T-helper 1 cell treated with Interleukin-12 subunit alpha and Interleukin-12 subunit beta and Interleukin-4 antibody, amounts not matched to agents 30 μg/mL and 1 μg/mL, for 36 hours (primary cell): ENCODE measurements at regions not wholly inside any gene's neighbourhood (a gene's known extent, or its start where the extent isn't known, plus 50 kb on each side); places are given as distances from the start of the nearest gene placed in this dataset.

Experiments used
- H3K27ac Mint-ChIP-seq: one replicate; pipeline ENCODE4 v1.8.0; 2021; ENCODE audit warnings: mild to moderate bottlenecking, mixed read lengths
- H3K27me3 Mint-ChIP-seq: one replicate; pipeline ENCODE4 v1.8.0; 2021; ENCODE audit warnings: low read depth, mixed read lengths
- H3K36me3 Mint-ChIP-seq: one replicate; pipeline ENCODE4 v1.8.0; 2021; ENCODE audit warnings: low read depth, mixed read lengths
- H3K4me1 Mint-ChIP-seq: one replicate; pipeline ENCODE4 v1.8.0; 2021; ENCODE audit warnings: low read depth, mixed read lengths
- H3K4me3 Mint-ChIP-seq: one replicate; pipeline ENCODE4 v1.8.0; 2021; ENCODE audit warnings: mild to moderate bottlenecking, moderate library complexity, mixed read lengths
- H3K9me3 Mint-ChIP-seq: one replicate; pipeline ENCODE4 v1.8.0; 2021; ENCODE audit warnings: mixed read lengths

- no peaks in the 10 kb centered on the region for H3K9me3 Mint-ChIP-seq
- H3K36me3 Mint-ChIP-seq, result no peaks in the 10 kb centered on the region
- H3K27me3 Mint-ChIP-seq, result peaks cover 4% of the 10 kb centered on the region
- no peak overlapping the region for H3K4me3 Mint-ChIP-seq
- H3K4me1 Mint-ChIP-seq, result no peaks in the 10 kb centered on the region
- H3K27ac Mint-ChIP-seq, result no peak overlapping the region
These were observed 294.3 kb downstream of the CDC5L start for GRCh38 chr6:44681761-44682160.

GRCh38 chr6:44682280-44682679 is 294.8 kb downstream of the CDC5L start:
- Mint-ChIP-seq H3K4me3 (no peak overlapping the region), H3K27me3 (peaks cover 4% of the 10 kb centered on the region), H3K27ac (no peak overlapping the region)

GRCh38 chr6:44682987-44683779 is 295.7 kb downstream of the CDC5L start:
- Mint-ChIP-seq H3K4me1 (no peaks in the 10 kb centered on the region), H3K36me3 (no peaks in the 10 kb centered on the region), H3K27me3 (peaks cover 4% of the 10 kb centered on the region), H3K4me3 (no peak overlapping the region), H3K9me3 (peaks cover 6% of the 10 kb centered on the region), H3K27ac (no peak overlapping the region)

More at GRCh38 chr6:44682280-44682679, 294.8 kb downstream of the CDC5L start:
- Mint-ChIP-seq H3K4me1 (no peaks in the 10 kb centered on the region), H3K36me3 (no peaks in the 10 kb centered on the region), H3K9me3 (peaks cover 5% of the 10 kb centered on the region)

GRCh38 chr6:44685213-44685612 is 297.7 kb downstream of the CDC5L start:
- H3K4me1 Mint-ChIP-seq, result no peaks in the 10 kb centered on the region
- H3K27ac Mint-ChIP-seq, result no peak overlapping the region
- H3K27me3 Mint-ChIP-seq, result peaks cover 7% of the 10 kb centered on the region
- H3K36me3 Mint-ChIP-seq, result no peaks in the 10 kb centered on the region
- H3K9me3 Mint-ChIP-seq, result peaks cover 13% of the 10 kb centered on the region
- H3K4me3 Mint-ChIP-seq, result no peak overlapping the region

- Mint-ChIP-seq H3K4me3 (no peak overlapping the region), H3K4me1 (no peaks in the 10 kb centered on the region), H3K36me3 (no peaks in the 10 kb centered on the region), H3K9me3 (no peaks in the 10 kb centered on the region), H3K27me3 (no peaks in the 10 kb centered on the region), H3K27ac (no peak overlapping the region)
These were observed 308.6 kb downstream of the CDC5L start for GRCh38 chr6:44696099-44696498.

- H3K9me3 Mint-ChIP-seq, result no peaks in the 10 kb centered on the region
- no peak overlapping the region for H3K4me3 Mint-ChIP-seq
- H3K36me3 Mint-ChIP-seq, result no peaks in the 10 kb centered on the region
- H3K27ac Mint-ChIP-seq, result no peak overlapping the region
- peaks cover 3% of the 10 kb centered on the region for H3K4me1 Mint-ChIP-seq
- H3K27me3 Mint-ChIP-seq, result no peaks in the 10 kb centered on the region
These were observed 309.2 kb downstream of the CDC5L start for GRCh38 chr6:44696686-44697085.

GRCh38 chr6:44697327-44697726 is 309.8 kb downstream of the CDC5L start:
- Mint-ChIP-seq H3K9me3 (no peaks in the 10 kb centered on the region), H3K4me3 (no peak overlapping the region), H3K27ac (no peak overlapping the region), H3K36me3 (no peaks in the 10 kb centered on the region), H3K27me3 (no peaks in the 10 kb centered on the region), H3K4me1 (peaks cover 3% of the 10 kb centered on the region)

GRCh38 chr6:44698602-44699001 is 311.1 kb downstream of the CDC5L start:
- no peaks in the 10 kb centered on the region for H3K9me3 Mint-ChIP-seq
- peaks cover 3% of the 10 kb centered on the region for H3K4me1 Mint-ChIP-seq
- no peaks in the 10 kb centered on the region for H3K27me3 Mint-ChIP-seq
- H3K27ac Mint-ChIP-seq, result no peak overlapping the region
- H3K36me3 Mint-ChIP-seq, result no peaks in the 10 kb centered on the region
- no peak overlapping the region for H3K4me3 Mint-ChIP-seq

GRCh38 chr6:44699082-44699481 is 311.6 kb downstream of the CDC5L start:
- peaks cover 7% of the 10 kb centered on the region for H3K4me1 Mint-ChIP-seq
- peaks cover 4% of the 10 kb centered on the region for H3K36me3 Mint-ChIP-seq
- peaks cover 5% of the 10 kb centered on the region for H3K9me3 Mint-ChIP-seq
- no peaks in the 10 kb centered on the region for H3K27me3 Mint-ChIP-seq
- no peak overlapping the region for H3K4me3 Mint-ChIP-seq
- no peak overlapping the region for H3K27ac Mint-ChIP-seq

GRCh38 chr6:44699851-44700250 is 312.3 kb downstream of the CDC5L start:
- H3K4me1 Mint-ChIP-seq, result peaks cover 7% of the 10 kb centered on the region
- no peak overlapping the region for H3K27ac Mint-ChIP-seq
- peaks cover 5% of the 10 kb centered on the region for H3K9me3 Mint-ChIP-seq
- no peaks in the 10 kb centered on the region for H3K27me3 Mint-ChIP-seq
- no peak overlapping the region for H3K4me3 Mint-ChIP-seq
- peaks cover 4% of the 10 kb centered on the region for H3K36me3 Mint-ChIP-seq

- Mint-ChIP-seq H3K4me1 (peaks cover 8% of the 10 kb centered on the region), H3K9me3 (peaks cover 5% of the 10 kb centered on the region), H3K27me3 (no peaks in the 10 kb centered on the region), H3K36me3 (peaks cover 5% of the 10 kb centered on the region), H3K27ac (no peak overlapping the region), H3K4me3 (no peak overlapping the region)
These were observed 312.9 kb downstream of the CDC5L start for GRCh38 chr6:44700422-44700821.

GRCh38 chr6:44701038-44701636 is 313.6 kb downstream of the CDC5L start:
- no peak overlapping the region for H3K4me3 Mint-ChIP-seq
- peaks cover 5% of the 10 kb centered on the region for H3K9me3 Mint-ChIP-seq
- H3K27me3 Mint-ChIP-seq, result no peaks in the 10 kb centered on the region
- H3K4me1 Mint-ChIP-seq, result peaks cover 8% of the 10 kb centered on the region
- H3K27ac Mint-ChIP-seq, result peak overlapping the region; percentile 28
- H3K36me3 Mint-ChIP-seq, result peaks cover 6% of the 10 kb centered on the region

GRCh38 chr6:44701637-44702101 is 314.2 kb downstream of the CDC5L start:
- Mint-ChIP-seq H3K4me1 (peaks cover 8% of the 10 kb centered on the region), H3K27ac (peak overlapping the region; percentile 28), H3K4me3 (no peak overlapping the region), H3K9me3 (peaks cover 5% of the 10 kb centered on the region), H3K27me3 (no peaks in the 10 kb centered on the region), H3K36me3 (peaks cover 6% of the 10 kb centered on the region)

GRCh38 chr6:44702292-44702691 is 314.8 kb downstream of the CDC5L start:
- Mint-ChIP-seq H3K9me3 (peaks cover 5% of the 10 kb centered on the region), H3K36me3 (peaks cover 6% of the 10 kb centered on the region), H3K4me1 (peaks cover 8% of the 10 kb centered on the region), H3K27me3 (no peaks in the 10 kb centered on the region), H3K4me3 (no peak overlapping the region), H3K27ac (peak overlapping the region; percentile 67)
